ENCODE measurements at regions not wholly inside any gene's neighbourhood (a gene's known extent, or its start where the extent isn't known, plus 50 kb on each side); places are given as distances from the start of the nearest gene placed in this dataset.
"Not testable (repeated sequence)": the region's sequence is repeated elsewhere in the genome, so short reads cannot be mapped to it uniquely, and the experiment has no call there.

- no peak overlapping the region for H3K4me3 ChIP-seq (ENCODE audit: low read length)
These were observed 99.6 kb upstream of the FGF16 start for GRCh38 chrX:77347572-77347971.

GRCh38 chrX:77389891-77390290 is 57.3 kb upstream of the FGF16 start:
- H3K4me3 ChIP-seq (ENCODE audit: low read length), result no peak overlapping the region
- no peak for TF ChIP-seq ZNF274 (IDR thresholded peaks at IDR 0.05; ENCODE audit: low read depth, low read length)

More at GRCh38 chrX:77347572-77347971, 99.6 kb upstream of the FGF16 start:
- no peak for TF ChIP-seq ZNF274 (IDR thresholded peaks at IDR 0.05; ENCODE audit: low read depth, low read length)

GRCh38 chrX:77390365-77390764 is 56.8 kb upstream of the FGF16 start:
- H3K4me3 ChIP-seq (ENCODE audit: low read length), result not testable (repeated sequence)

- no peak overlapping the region for H3K4me3 ChIP-seq (ENCODE audit: low read length)
- no peak for TF ChIP-seq ZNF274 (IDR thresholded peaks at IDR 0.05; ENCODE audit: low read depth, low read length)
These were observed 50.4 kb upstream of the FGF16 start for GRCh38 chrX:77396781-77397180.

Data from GM08714 (cell line).